Neural progenitor cell (in vitro differentiated cells): ENCODE measurements at regions not wholly inside any gene's neighbourhood (a gene's known extent, or its start where the extent isn't known, plus 50 kb on each side); places are given as distances from the start of the nearest gene placed in this dataset.

ENCODE experiments used
- EZH2 ChIP-seq: fragments of 200-600 bp; sonication (generic); IDR thresholded peaks from 2 replicates; pipeline ENCODE4 v1.6.1; 2017; ENCODE audit warnings: antibody characterized with exemption, mild to moderate bottlenecking, moderate library complexity
- EZH2phosphoT487 ChIP-seq: fragments of 200-600 bp; sonication (generic); IDR thresholded peaks from 2 replicates; pipeline ENCODE4 v1.6.1; 2017; ENCODE audit warnings: antibody characterized with exemption
- TF ChIP-seq, protein P1 (sequence below): fragments of 200-600 bp; sonication (generic); IDR thresholded peaks from 2 replicates; pipeline ENCODE4 v1.5.1; 2017; ENCODE audit warnings: antibody characterized with exemption, mild to moderate bottlenecking

DNA sequence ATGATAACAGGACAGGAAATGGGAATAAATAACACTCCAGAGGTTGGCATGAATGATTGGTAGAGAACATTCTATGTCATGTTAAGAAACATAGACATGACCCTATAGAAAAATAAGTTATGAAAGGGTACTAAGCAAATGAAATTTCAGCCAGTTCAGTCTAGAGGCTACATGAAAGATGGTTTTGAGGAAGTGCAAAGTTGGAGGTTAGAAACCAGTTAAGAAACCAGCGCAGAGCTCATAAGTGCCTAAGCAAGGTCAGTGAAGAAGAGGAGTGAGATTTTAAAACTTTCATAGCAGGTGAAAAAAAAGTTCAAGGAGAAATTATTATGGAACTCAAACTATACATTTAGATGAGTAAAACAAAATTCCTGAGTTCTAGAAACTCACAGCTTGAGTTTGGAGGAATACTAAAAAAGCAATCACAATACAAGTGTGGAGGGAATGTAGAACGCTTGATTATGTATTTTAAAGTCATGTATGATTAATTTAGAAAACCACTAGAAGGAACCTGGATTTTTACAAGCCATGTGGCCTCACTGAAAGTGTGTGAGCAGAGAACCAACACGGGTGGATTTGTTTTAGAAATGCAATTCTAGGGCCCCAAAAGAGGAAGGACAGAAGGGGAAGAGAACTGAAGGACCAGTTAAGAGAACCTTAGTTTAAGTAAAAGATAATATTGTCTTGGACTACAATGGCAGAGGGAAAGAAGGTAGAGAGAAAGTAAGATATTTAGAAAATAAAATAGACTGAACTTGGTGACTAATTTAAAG, 162.4 kb downstream of the PCDH20 start:
- TF ChIP-seq, protein P1, sequence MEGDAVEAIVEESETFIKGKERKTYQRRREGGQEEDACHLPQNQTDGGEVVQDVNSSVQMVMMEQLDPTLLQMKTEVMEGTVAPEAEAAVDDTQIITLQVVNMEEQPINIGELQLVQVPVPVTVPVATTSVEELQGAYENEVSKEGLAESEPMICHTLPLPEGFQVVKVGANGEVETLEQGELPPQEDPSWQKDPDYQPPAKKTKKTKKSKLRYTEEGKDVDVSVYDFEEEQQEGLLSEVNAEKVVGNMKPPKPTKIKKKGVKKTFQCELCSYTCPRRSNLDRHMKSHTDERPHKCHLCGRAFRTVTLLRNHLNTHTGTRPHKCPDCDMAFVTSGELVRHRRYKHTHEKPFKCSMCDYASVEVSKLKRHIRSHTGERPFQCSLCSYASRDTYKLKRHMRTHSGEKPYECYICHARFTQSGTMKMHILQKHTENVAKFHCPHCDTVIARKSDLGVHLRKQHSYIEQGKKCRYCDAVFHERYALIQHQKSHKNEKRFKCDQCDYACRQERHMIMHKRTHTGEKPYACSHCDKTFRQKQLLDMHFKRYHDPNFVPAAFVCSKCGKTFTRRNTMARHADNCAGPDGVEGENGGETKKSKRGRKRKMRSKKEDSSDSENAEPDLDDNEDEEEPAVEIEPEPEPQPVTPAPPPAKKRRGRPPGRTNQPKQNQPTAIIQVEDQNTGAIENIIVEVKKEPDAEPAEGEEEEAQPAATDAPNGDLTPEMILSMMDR, result no peak
- TF ChIP-seq EZH2, result no peak
- TF ChIP-seq EZH2phosphoT487, result no peak
